Endothelial cell of umbilical vein (primary cell): ENCODE measurements at regions not wholly inside any gene's neighbourhood (a gene's known extent, or its start where the extent isn't known, plus 50 kb on each side); places are given as distances from the start of the nearest gene placed in this dataset.

ENCODE experiments used
- BruUV-seq: library from RNA; stranded (reverse); fragments of 400-500 nt; replicated peaks from 2 replicates; lab custom pipeline; 2021; lab: Mats Ljungman, UMichigan
- CTCF ChIA-PET: fragments of 300-600, 350-600 bp; sonication (Branson Sonifier 250); formaldehyde crosslinking; loops from one replicate; lab custom pipeline; 2021; ENCODE audit warnings: antibody characterized with exemption, inconsistent platforms; lab: Charles Lee
- POLR2A ChIA-PET: fragments of 300-600, 350-600 bp; sonication (Branson Sonifier 250); formaldehyde crosslinking; loops from one replicate; lab custom pipeline; 2021; ENCODE audit warnings: antibody characterized with exemption, inconsistent platforms; lab: Charles Lee
- DNase-seq: peaks from one replicate; pipeline ENCODE4 v3.0.0-alpha.2; 2011; ENCODE audit warnings: low read depth, low spot score
- FAIRE-seq: peaks from 2 replicates; lab custom pipeline; 2011; peaks lifted over from hg19 to GRCh38; lab: Jason Lieb, UNC
- H2AFZ ChIP-seq: 2 replicates; pipeline ENCODE4 v1.6.0; 2012; ENCODE audit warnings: low read depth, low read length, control low read depth, inconsistent platforms
- H3K27ac ChIP-seq: 2 replicates; pipeline ENCODE4 v1.5.1; 2011; ENCODE audit warnings: low read depth, mild to moderate bottlenecking, control low read depth, low read length, moderate library complexity; ENCODE audit not compliant: insufficient read depth
- H3K27me3 ChIP-seq, 2 experiments: 2 replicates each; pipeline versions ENCODE4 v1.6.0 to v1.6.1; 2011; ENCODE audit warnings: low read length in 2 of 2, mixed read lengths in 1 of 2; ENCODE audit not compliant: control insufficient read depth in 2 of 2, insufficient read depth in 2 of 2
- H3K36me3 ChIP-seq, 2 experiments: 2 replicates in 1 of 2; 3 replicates in 1 of 2; pipeline ENCODE4 v1.5.1; 2011; ENCODE audit warnings: low read length in 2 of 2, mild to moderate bottlenecking in 1 of 2, moderate library complexity in 1 of 2; ENCODE audit not compliant: control insufficient read depth in 2 of 2, insufficient read depth in 2 of 2; ENCODE audit errors: extremely low read depth in 1 of 2
- H3K4me1 ChIP-seq: 3 replicates; pipeline ENCODE4 v1.5.1; 2011; ENCODE audit warnings: mild to moderate bottlenecking, low read length; ENCODE audit not compliant: control insufficient read depth, insufficient read depth; ENCODE audit errors: extremely low read depth
- H3K4me2 ChIP-seq: 2 replicates; pipeline ENCODE4 v1.6.1; 2011; ENCODE audit warnings: low read length, control low read depth, mixed read lengths; ENCODE audit not compliant: insufficient read depth
- H3K4me3 ChIP-seq, 3 experiments: fragments of 200-600 bp in 1 of 3; sonication (generic), shearing (Covaris generic) in 1 of 3; replicated peaks in 1 of 3; 2 replicates each; pipeline ENCODE4 v1.5.1; 2011 to 2016; ENCODE audit warnings: control low read depth in 3 of 3, low read length in 3 of 3, mild to moderate bottlenecking in 2 of 3, inconsistent platforms in 1 of 3, low read depth in 1 of 3, moderate library complexity in 1 of 3; ENCODE audit not compliant: insufficient read depth in 1 of 3
- H3K79me2 ChIP-seq: 2 replicates; pipeline ENCODE4 v1.6.0; 2012; ENCODE audit warnings: low read length, inconsistent platforms; ENCODE audit not compliant: control insufficient read depth, insufficient read depth
- H3K9ac ChIP-seq: replicated peaks from 2 replicates; pipeline ENCODE3; 2011; ENCODE audit warnings: low read length, control low read depth; ENCODE audit not compliant: insufficient read depth; ENCODE audit errors: extremely low read depth
- H3K9me1 ChIP-seq: replicated peaks from 3 replicates; pipeline ENCODE4 v1.6.0; 2011; ENCODE audit warnings: mild to moderate bottlenecking, low read length; ENCODE audit not compliant: control insufficient read depth, insufficient read depth; ENCODE audit errors: extremely low read depth
- H3K9me3 ChIP-seq: replicated peaks from 2 replicates; pipeline ENCODE4 v1.5.1; 2012; ENCODE audit warnings: low read length, inconsistent platforms; ENCODE audit not compliant: control insufficient read depth, insufficient read depth
- H4K20me1 ChIP-seq: replicated peaks from 2 replicates; pipeline ENCODE3; 2011; ENCODE audit warnings: mild to moderate bottlenecking, low read length; ENCODE audit not compliant: control insufficient read depth, insufficient read depth; ENCODE audit errors: extremely low read depth
- GATA2 ChIP-seq: IDR thresholded peaks from 2 replicates; pipeline ENCODE4 v1.7.0; 2011; ENCODE audit warnings: low read depth, mild to moderate bottlenecking, moderate library complexity, mixed read lengths, low read length; ENCODE audit not compliant: insufficient read length, insufficient read depth
- JUN ChIP-seq: IDR thresholded peaks from 2 replicates; pipeline ENCODE4 v1.6.1; 2011; ENCODE audit warnings: borderline replicate concordance, low read depth; ENCODE audit not compliant: insufficient read length, insufficient read depth
- MYC ChIP-seq: IDR thresholded peaks from one replicate; pipeline ENCODE4 v1.6.1; 2011; ENCODE audit warnings: mild to moderate bottlenecking, low read depth, low read length
- POLR2AphosphoS5 ChIP-seq: IDR thresholded peaks from 2 replicates; pipeline ENCODE4 v1.6.1; 2012; ENCODE audit warnings: low read depth, mild to moderate bottlenecking, control low read depth, low read length, moderate library complexity; ENCODE audit not compliant: insufficient read depth
- dilution Hi-C: fragments of 300-500 bp; cut with MboI; formaldehyde crosslinking; loops from one replicate; pipeline ENCODE4 v1.15.0; 2019; ENCODE audit warnings: low sequenced_read_pairs; ENCODE audit not compliant: extremely low pct_ligation_motif_present
- intact Hi-C: fragments of 100-400 bp; cut with micrococcal nuclease; formaldehyde crosslinking; loops from one replicate; pipeline ENCODE4 v1.10.0; 2022
- TF ChIP-seq, protein P1 (sequence below): IDR thresholded peaks from 2 replicates; pipeline ENCODE4 v1.6.1; 2011; ENCODE audit not compliant: insufficient read depth, insufficient read length

DNA sequence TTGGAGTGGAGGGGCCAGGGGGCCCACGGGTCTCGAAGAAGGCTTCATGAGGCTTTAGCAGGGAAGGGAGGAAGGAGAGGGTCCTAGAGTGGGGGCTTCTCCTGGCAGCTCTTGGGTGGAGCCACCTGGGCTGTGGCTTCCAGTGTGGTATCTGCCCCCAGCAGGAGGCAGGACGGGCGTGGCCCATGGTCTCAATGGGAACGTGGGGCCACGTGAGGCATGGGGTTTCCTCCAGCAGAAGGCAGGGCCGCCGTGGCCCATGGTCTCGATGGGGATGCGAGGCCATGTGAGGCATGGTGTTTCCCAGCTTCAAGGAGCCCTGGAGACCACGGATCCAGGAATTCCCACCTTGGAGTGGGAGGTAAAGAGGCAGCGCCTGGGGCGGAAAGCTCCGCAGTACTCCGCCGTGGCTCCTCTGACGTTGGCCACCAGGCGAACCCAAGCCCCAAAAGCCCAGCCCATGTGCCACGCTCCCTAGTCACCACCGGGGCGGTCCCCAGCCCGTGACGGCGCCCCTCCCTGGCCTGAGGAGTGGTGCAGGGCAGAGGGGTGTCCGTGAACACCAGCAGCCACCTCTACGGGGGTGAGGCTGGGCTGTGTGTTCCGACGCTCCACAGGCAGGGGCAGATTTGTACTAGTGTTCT is 62.0 kb upstream of the GATA5 start:
- TF ChIP-seq, protein P1, sequence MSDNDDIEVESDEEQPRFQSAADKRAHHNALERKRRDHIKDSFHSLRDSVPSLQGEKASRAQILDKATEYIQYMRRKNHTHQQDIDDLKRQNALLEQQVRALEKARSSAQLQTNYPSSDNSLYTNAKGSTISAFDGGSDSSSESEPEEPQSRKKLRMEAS: no peak
- no peak for TF ChIP-seq POLR2AphosphoS5
- TF ChIP-seq GATA2: no peak
- TF ChIP-seq MYC: no peak
- dilution Hi-C loops (no loop called here), intact Hi-C loops (no loop called here)
- Histone ChIP-seq H2AFZ (no peak overlapping the region), H3K4me3 (no peak overlapping the region), H3K9me1 (no peaks in the 10 kb centered on the region), H4K20me1 (no peaks in the 10 kb centered on the region), H3K36me3 (no peaks in the 10 kb centered on the region), H3K9me3 (no peaks in the 10 kb centered on the region), H3K4me2 (no peak overlapping the region), H3K4me1 (no peaks in the 10 kb centered on the region), H3K27ac (no peak overlapping the region), H3K79me2 (no peaks in the 10 kb centered on the region), H3K9ac (no peak overlapping the region), H3K27me3 (no peaks in the 10 kb centered on the region)
- no peak for DNase-seq
- CTCF ChIA-PET: no interaction called here
- POLR2A ChIA-PET: no interaction called here
- no peak for FAIRE-seq
- BruUV-seq: no TSS peak

DNA sequence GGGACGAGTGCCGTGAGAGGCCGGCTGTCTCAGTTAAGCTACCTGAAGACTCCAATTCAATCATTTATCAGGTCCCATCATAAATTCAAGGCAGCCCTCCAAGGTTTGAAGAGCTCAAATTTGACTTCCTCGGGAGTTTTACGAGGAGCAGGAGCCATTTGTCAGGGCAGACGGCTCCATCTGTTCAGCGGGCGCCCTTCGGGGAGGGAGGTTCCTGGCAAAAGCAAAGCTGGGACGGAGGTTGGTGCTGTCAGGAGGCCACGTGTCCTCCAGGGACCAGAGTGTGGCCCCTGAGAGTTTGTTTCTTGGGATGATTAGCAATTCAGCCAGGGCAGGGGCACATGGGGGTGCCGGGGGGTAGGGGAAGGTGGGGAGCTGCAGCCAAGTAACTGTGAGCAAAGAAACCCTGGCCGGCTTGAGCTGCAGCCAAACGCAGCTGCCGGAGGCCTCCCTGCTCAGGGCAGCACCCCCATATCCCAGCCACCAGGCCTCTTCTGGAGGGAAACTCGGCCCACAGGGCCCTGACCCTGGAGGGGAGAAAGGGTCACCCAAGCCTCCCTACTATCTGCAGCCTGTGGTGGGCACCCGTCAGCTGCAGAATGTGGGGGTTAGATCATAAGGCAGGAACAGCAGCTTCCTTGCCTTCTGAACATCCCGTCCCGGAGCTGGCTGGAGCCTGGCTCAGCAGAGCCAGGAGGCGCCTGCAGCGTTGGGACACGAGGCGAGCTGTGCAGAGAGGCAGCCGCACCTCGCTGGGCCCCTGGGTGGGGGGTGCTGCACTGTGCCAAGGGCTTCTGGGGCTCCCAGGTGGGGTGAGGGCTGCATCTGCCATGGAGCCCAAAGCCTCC is 63.6 kb upstream of the GATA5 start:
- Histone ChIP-seq H3K9me1 (no peaks in the 10 kb centered on the region), H3K27me3 (no peaks in the 10 kb centered on the region), H3K9me3 (no peaks in the 10 kb centered on the region), H4K20me1 (no peaks in the 10 kb centered on the region), H3K4me2 (no peak overlapping the region), H3K4me1 (no peaks in the 10 kb centered on the region), H2AFZ (no peak overlapping the region), H3K27ac (no peak overlapping the region), H3K4me3 (no peak overlapping the region), H3K79me2 (no peaks in the 10 kb centered on the region), H3K36me3 (no peaks in the 10 kb centered on the region), H3K9ac (no peak overlapping the region)
- no TSS peak for BruUV-seq
- no peak for TF ChIP-seq JUN
- POLR2A ChIA-PET: interaction anchor here (0.5 kb wide), 1 partner anchor 32 kb away, joined by 11 read pairs; no protein-coding TSS in a partner anchor
- intact Hi-C loops: no loop called here
- CTCF ChIA-PET: interaction anchor here (1.1 to 2.1 kb wide), 3 partner anchors 8 to 78 kb away, joined by 3 to 8 read pairs (median 5); no protein-coding TSS in a partner anchor
- dilution Hi-C loops: no loop called here
- DNase-seq: no peak
- no peak for FAIRE-seq
